NB4 (cell line): ENCODE measurements at regions not wholly inside any gene's neighbourhood (a gene's known extent, or its start where the extent isn't known, plus 50 kb on each side); places are given as distances from the start of the nearest gene placed in this dataset.
A peak's percentile ranks its signal among the peaks of the same experiment; 100 is the strongest.

Source experiments
- MYC ChIP-seq: IDR thresholded peaks from 2 replicates; pipeline ENCODE4 v1.6.1; 2011; ENCODE audit warnings: low read depth, low read length
- POLR2A ChIP-seq: IDR thresholded peaks from 2 replicates; pipeline ENCODE4 v1.6.1; 2011; ENCODE audit warnings: mild to moderate bottlenecking; ENCODE audit not compliant: insufficient read length; ENCODE audit errors: extremely low read depth
- TF ChIP-seq, protein P1 (sequence below): IDR thresholded peaks from one replicate; pipeline ENCODE4 v1.5.1; 2012; ENCODE audit warnings: low read depth, low read length

DNA sequence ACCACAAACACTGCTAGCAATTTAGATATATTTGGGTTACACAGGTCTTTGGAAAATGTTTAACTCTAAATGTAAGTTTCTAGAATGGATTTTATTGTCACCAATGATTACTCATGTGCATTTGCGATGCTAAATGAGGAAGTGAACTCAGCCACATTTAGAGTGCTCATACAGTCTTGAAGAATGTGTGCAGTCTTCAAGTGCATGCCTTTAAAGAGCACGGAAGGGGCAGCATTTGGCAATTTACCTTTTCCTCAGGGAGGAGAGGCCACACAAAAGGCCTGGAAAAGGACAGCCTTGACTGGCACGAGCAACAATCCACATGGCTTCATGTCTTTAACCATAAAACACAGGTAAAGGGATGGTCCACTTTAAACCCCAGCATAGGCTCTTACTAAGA lies 78.5 kb upstream of the STK17B start:
- TF ChIP-seq, protein P1, sequence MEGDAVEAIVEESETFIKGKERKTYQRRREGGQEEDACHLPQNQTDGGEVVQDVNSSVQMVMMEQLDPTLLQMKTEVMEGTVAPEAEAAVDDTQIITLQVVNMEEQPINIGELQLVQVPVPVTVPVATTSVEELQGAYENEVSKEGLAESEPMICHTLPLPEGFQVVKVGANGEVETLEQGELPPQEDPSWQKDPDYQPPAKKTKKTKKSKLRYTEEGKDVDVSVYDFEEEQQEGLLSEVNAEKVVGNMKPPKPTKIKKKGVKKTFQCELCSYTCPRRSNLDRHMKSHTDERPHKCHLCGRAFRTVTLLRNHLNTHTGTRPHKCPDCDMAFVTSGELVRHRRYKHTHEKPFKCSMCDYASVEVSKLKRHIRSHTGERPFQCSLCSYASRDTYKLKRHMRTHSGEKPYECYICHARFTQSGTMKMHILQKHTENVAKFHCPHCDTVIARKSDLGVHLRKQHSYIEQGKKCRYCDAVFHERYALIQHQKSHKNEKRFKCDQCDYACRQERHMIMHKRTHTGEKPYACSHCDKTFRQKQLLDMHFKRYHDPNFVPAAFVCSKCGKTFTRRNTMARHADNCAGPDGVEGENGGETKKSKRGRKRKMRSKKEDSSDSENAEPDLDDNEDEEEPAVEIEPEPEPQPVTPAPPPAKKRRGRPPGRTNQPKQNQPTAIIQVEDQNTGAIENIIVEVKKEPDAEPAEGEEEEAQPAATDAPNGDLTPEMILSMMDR: no peak
- TF ChIP-seq POLR2A (no peak), MYC (peak; percentile 63; the same call in 1 of the 2 replicates)
